Adrenal gland (tissue), 9 donors: ENCODE measurements at regions not wholly inside any gene's neighbourhood (a gene's known extent, or its start where the extent isn't known, plus 50 kb on each side); places are given as distances from the start of the nearest gene placed in this dataset.
"Not testable (repeated sequence)": the region's sequence is repeated elsewhere in the genome, so short reads cannot be mapped to it uniquely, and the experiment has no call there.

Source experiments
- DNase-seq, 7 donors: peaks; one replicate each; pipeline ENCODE4 v3.0.0-alpha.2; 2019 to 2020
- H3K27ac ChIP-seq, 5 donors: fragments of 200-600 bp; sonication (generic) in 4 of 5; 1 replicate in 3 of 5; 2 replicates in 2 of 5; pipeline versions ENCODE4 v1.5.1 to v1.8.0; 2016 to 2020; ENCODE audit warnings: mild to moderate bottlenecking in 1 of 5
- H3K27me3 ChIP-seq: fragments of 200-600 bp; 2 replicates; pipeline ENCODE4 v1.8.0; 2021
- H3K36me3 ChIP-seq, 2 donors: fragments of 200-600 bp; replicated peaks in 1 of 2; 1 replicate in 1 of 2; 2 replicates in 1 of 2; pipeline versions ENCODE4 v1.5.1 to v1.8.0; 2018 to 2022
- H3K4me1 ChIP-seq, 2 donors: fragments of 200-600 bp; replicated peaks in 1 of 2; 1 replicate in 1 of 2; 2 replicates in 1 of 2; pipeline versions ENCODE4 v1.5.1 to v1.8.0; 2018 to 2021
- H3K4me3 ChIP-seq, 4 donors: fragments of 200-600 bp; sonication (generic) in 3 of 4; one replicate each; pipeline ENCODE4 v1.5.1; 2016 to 2018
- H3K9me3 ChIP-seq, 3 donors: fragments of 200-600 bp; sonication (generic) in 1 of 3; replicated peaks in 1 of 3; 1 replicate in 2 of 3; 2 replicates in 1 of 3; pipeline versions ENCODE4 v1.5.1 to v1.8.0; 2016 to 2021
- CTCF ChIP-seq, 6 experiments: fragments of 450-650 bp in 4 of 6; fragments of 200-600 bp in 2 of 6; sonication (generic) in 1 of 6; IDR thresholded peaks; 1 replicate in 5 of 6; 2 replicates in 1 of 6; pipeline versions ENCODE4 v1.5.1 to v1.8.0; 2016 to 2021; ENCODE audit warnings: antibody characterized with exemption in 6 of 6, mild to moderate bottlenecking in 2 of 6, moderate library complexity in 1 of 6
- POLR2A ChIP-seq, 2 donors: fragments of 450-650 bp; IDR thresholded peaks; one replicate each; pipeline ENCODE4 v1.6.1; 2017; ENCODE audit warnings: antibody characterized with exemption in 2 of 2, mild to moderate bottlenecking in 2 of 2, moderate library complexity in 1 of 2
- WGBS, 4 donors: extraction: QIAGEN DNeasy Blood & Tissue Kit in 2 of 4; methylation state at CpG; one replicate each; pipeline versions ENCODE4 v1.1.5 to v1.1.7; 2013 to 2017; 5-methylcytosine and 5-hydroxymethylcytosine counted together
- intact Hi-C, 2 donors: fragments of 100-400 bp; cut with DNase I; formaldehyde crosslinking; loops; one replicate each; pipeline versions ENCODE4 v1.14.1 to v1.15.0; 2022 to 2023
- donor health status: healthy with polysubstance abuse.
- donor health status: Bipolar disorder and iron deficiency.
- donor health status: DM: yes; HTN: yes; CAD: no.
- donor health status: DM: no; HTN: no; CAD: no.
- donor health status: DM: no; HTN: no; CAD: no.

GRCh38 chr16:27640277-27640600 is 90.3 kb downstream of the KATNIP start:
- TF ChIP-seq POLR2A (IDR thresholded peaks at IDR 0.05) (no peak), CTCF (IDR thresholded peaks at IDR 0.05) (no peak)
- Histone ChIP-seq H3K27ac (no peak overlapping the region), H3K9me3 (no peaks in the 10 kb centered on the region), H3K27me3 (no peaks in the 10 kb centered on the region), H3K4me3 (no peak overlapping the region), H3K4me1 (no peaks in the 10 kb centered on the region), H3K36me3 (no peaks in the 10 kb centered on the region)
- intact Hi-C loops: loop anchor here in 1 of 2 donors (10.0 kb wide), 1 partner anchor 415 kb away; no protein-coding TSS in a partner anchor
- WGBS, 4 donors: 85 to 97% (median 90%) methylated on average over 3 to 6 of the region's 6 CpGs
- DNase-seq: no peak

GRCh38 chr16:27641260-27641659 is 91.3 kb downstream of the KATNIP start:
- intact Hi-C loops: loop anchor here in 1 of 2 donors (10.0 kb wide), 1 partner anchor 414 kb away; no protein-coding TSS in a partner anchor

GRCh38 chr16:27641734-27642415 is 91.9 kb downstream of the KATNIP start:
- H3K27me3 ChIP-seq, H3K27ac ChIP-seq, H3K4me3 ChIP-seq, H3K4me1 ChIP-seq, H3K9me3 ChIP-seq, H3K36me3 ChIP-seq, DNase-seq: not testable (repeated sequence)
- intact Hi-C loops: loop anchor here in 1 of 2 donors (10.0 kb wide), 1 partner anchor 413 kb away; no protein-coding TSS in a partner anchor
- WGBS, 4 donors: 94 to 100% (median 96%) methylated on average over 5 to 10 of the region's 10 CpGs

More at GRCh38 chr16:27641260-27641659, 91.3 kb downstream of the KATNIP start:
- Histone ChIP-seq H3K27ac (no peak overlapping the region), H3K9me3 (no peaks in the 10 kb centered on the region), H3K4me3 (no peak overlapping the region), H3K4me1 (no peaks in the 10 kb centered on the region), H3K27me3 (no peaks in the 10 kb centered on the region), H3K36me3 (no peaks in the 10 kb centered on the region)
- 93 to 97% (median 95%) methylated on average over 7 to 9 of the region's 9 CpGs for WGBS, 4 donors
- DNase-seq: no peak
- no peak for TF ChIP-seq CTCF (IDR thresholded peaks at IDR 0.05)
- TF ChIP-seq POLR2A (IDR thresholded peaks at IDR 0.05): no peak

GRCh38 chr16:27642756-27643155 is 92.8 kb downstream of the KATNIP start:
- no peak overlapping the region for H3K4me3 ChIP-seq
- no peak overlapping the region for H3K27ac ChIP-seq
- WGBS, 4 donors: 91 to 96% (median 94%) methylated on average over 4 of the region's 4 CpGs
- H3K4me1 ChIP-seq: no peaks in the 10 kb centered on the region
- intact Hi-C loops: loop anchor here in 1 of 2 donors (10.0 kb wide), 1 partner anchor 412 kb away; no protein-coding TSS in a partner anchor
- no peak for DNase-seq
- TF ChIP-seq CTCF (IDR thresholded peaks at IDR 0.05) (peak in 1 of 6 experiments; percentile 2), POLR2A (IDR thresholded peaks at IDR 0.05) (no peak)
- H3K9me3 ChIP-seq: no peaks in the 10 kb centered on the region
- no peaks in the 10 kb centered on the region for H3K36me3 ChIP-seq
- no peaks in the 10 kb centered on the region for H3K27me3 ChIP-seq

- no peak overlapping the region for H3K27ac ChIP-seq
- no peak for TF ChIP-seq CTCF (IDR thresholded peaks at IDR 0.05)
- no peak for TF ChIP-seq POLR2A (IDR thresholded peaks at IDR 0.05)
- no peaks in the 10 kb centered on the region for H3K36me3 ChIP-seq
- H3K4me3 ChIP-seq: no peak overlapping the region
- 80 to 92% (median 83%) methylated on average over 8 of the region's 8 CpGs for WGBS, 4 donors
- no peaks in the 10 kb centered on the region for H3K27me3 ChIP-seq
- H3K4me1 ChIP-seq: no peaks in the 10 kb centered on the region
- no peak for DNase-seq
- no peaks in the 10 kb centered on the region for H3K9me3 ChIP-seq
- intact Hi-C loops: loop anchor here in 1 of 2 donors (10.0 kb wide), 1 partner anchor 411 kb away; no protein-coding TSS in a partner anchor
Observed at GRCh38 chr16:27644165-27644564, 94.2 kb downstream of the KATNIP start.
